ENCODE measurements at regions not wholly inside any gene's neighbourhood (a gene's known extent, or its start where the extent isn't known, plus 50 kb on each side); places are given as distances from the start of the nearest gene placed in this dataset.

DNA sequence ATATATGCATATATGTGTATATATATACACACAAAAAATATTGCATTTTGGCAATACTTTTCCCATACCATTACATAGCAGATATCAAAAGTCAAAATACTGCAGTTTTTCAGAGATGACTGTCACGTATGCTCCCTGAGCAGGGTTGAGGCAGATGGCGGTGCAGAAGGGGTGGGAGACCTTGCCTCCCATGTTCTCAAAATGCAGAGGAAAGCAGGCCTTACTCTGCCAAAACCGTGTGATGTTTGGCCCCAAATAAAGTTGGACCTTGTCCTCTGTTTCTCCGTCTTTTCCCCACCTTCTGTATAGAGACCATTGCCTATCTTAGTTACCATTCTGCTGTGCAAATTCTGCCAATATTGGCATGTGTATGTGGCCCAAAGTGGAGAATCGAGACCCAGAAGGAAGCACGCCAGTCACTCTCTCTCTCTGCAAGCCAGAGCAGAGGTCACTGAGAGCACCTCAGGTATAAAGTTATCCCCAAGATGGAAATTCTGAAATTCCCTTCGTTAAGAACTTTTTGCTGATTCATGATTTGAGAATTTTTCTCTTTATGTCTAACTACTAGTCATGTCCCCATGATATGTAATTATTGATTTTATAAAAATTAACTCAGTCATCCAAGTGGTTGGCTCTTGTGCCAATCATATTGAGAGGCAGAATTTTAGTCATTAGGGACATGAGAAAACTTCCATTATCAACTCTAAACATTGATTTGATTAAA is 898.8 kb downstream of the EPHA4 start:
- Histone ChIP-seq H3K27me3 (no peaks in the 10 kb centered on the region), H3K9me3 (no peaks in the 10 kb centered on the region), H3K4me3 (replicated peaks in 1 of 3) (no peak overlapping the region), H3K4me1 (peaks cover 0 to 16% of the 10 kb centered on the region in 2 donors), H3K36me3 (no peaks in the 10 kb centered on the region), H3K27ac (no peak overlapping the region)
- no peak for DNase-seq
- WGBS, 2 donors, result 94% methylated on average over 7 of the region's 7 CpGs
- intact Hi-C loops (cut with DNase I), result no loop called here
- TF ChIP-seq, protein P1, sequence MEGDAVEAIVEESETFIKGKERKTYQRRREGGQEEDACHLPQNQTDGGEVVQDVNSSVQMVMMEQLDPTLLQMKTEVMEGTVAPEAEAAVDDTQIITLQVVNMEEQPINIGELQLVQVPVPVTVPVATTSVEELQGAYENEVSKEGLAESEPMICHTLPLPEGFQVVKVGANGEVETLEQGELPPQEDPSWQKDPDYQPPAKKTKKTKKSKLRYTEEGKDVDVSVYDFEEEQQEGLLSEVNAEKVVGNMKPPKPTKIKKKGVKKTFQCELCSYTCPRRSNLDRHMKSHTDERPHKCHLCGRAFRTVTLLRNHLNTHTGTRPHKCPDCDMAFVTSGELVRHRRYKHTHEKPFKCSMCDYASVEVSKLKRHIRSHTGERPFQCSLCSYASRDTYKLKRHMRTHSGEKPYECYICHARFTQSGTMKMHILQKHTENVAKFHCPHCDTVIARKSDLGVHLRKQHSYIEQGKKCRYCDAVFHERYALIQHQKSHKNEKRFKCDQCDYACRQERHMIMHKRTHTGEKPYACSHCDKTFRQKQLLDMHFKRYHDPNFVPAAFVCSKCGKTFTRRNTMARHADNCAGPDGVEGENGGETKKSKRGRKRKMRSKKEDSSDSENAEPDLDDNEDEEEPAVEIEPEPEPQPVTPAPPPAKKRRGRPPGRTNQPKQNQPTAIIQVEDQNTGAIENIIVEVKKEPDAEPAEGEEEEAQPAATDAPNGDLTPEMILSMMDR (IDR thresholded peaks at IDR 0.05), result no peak
- TF ChIP-seq POLR2A (IDR thresholded peaks at IDR 0.05), result no peak

DNA sequence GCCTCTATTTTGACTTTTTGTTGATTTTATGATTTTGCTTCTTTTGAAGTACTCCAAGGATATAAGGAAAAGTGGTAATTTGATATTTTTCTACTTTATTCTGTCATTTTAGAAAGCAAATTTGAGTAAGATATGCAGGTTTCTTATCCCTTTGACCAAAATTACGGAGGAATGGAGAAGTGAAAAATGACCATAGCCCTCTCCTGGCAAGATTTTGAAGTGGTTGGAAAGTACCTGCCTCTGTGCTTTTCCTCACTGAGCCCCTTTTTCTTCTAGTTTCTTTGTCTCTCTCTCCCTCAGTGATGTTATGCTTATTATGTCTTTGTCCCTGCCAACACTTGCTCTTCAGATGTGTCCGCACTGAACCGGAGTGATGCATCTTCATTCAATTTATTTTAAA is 898.1 kb downstream of the EPHA4 start:
- WGBS, 2 donors, result 84 to 92% methylated on average over 3 of the region's 3 CpGs
- peaks cover 0 to 16% of the 10 kb centered on the region in 2 donors for H3K4me1 ChIP-seq
- H3K9me3 ChIP-seq, result no peaks in the 10 kb centered on the region
- H3K36me3 ChIP-seq, result no peaks in the 10 kb centered on the region
- no peak for DNase-seq
- H3K27me3 ChIP-seq, result no peaks in the 10 kb centered on the region
- no peak for TF ChIP-seq POLR2A (IDR thresholded peaks at IDR 0.05)
- TF ChIP-seq, protein P1 (IDR thresholded peaks at IDR 0.05), result no peak
- intact Hi-C loops (cut with DNase I), result no loop called here
- H3K27ac ChIP-seq, result no peak overlapping the region
- H3K4me3 ChIP-seq (replicated peaks in 1 of 3), result no peak overlapping the region

DNA sequence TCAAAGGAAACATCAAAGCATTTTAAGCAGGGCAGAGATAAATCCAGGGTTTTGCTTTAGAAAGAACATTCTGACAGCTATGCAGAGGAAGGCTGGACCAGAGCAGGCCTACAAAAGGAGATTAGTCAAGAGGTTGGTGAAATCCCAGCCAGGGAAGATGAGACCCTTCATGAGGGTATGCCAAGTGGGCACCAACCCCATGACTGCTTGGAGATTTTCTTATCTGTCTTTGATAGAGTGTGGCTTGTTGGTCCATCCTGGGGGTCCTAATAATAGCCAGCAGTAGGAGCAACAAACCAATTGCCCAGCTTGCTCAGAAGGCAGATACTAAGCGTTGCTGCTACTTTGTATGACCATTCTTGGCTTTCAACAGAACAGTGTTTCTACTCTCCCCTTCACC is 895.4 kb downstream of the EPHA4 start:
- H3K36me3 ChIP-seq, result no peaks in the 10 kb centered on the region
- intact Hi-C loops (cut with DNase I), result no loop called here
- WGBS, 2 donors, result 100% methylated on average over 1 of the region's 1 CpG

DNA sequence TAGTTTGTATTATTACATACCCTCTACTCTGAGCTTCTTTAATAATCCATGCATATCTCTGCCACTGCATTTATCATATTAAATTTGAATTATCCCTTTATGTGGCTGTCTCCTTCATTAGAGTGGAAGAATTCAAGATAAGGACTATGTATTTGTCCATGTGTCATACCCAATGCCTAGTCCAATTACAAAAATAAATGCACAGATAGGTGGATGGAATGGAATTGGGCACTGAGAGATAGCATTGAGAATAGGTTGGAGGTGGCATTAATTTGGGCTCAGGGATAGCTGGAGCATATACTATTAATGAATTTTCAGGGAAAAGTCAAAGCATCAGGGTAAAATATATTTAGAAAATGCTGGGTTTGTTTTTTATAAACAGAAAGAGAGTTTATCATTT is 893.2 kb downstream of the EPHA4 start:
- DNase-seq, result no peak
- intact Hi-C loops (cut with DNase I), result no loop called here
- no peak overlapping the region for H3K4me3 ChIP-seq (replicated peaks in 1 of 3)
- no peaks in the 10 kb centered on the region for H3K9me3 ChIP-seq
- no peaks in the 10 kb centered on the region for H3K27me3 ChIP-seq
- H3K4me1 ChIP-seq, result peaks cover under 1 to 6% of the 10 kb centered on the region in 2 donors
- TF ChIP-seq, protein P1 (IDR thresholded peaks at IDR 0.05), result no peak
- no peak for TF ChIP-seq POLR2A (IDR thresholded peaks at IDR 0.05)
- H3K36me3 ChIP-seq, result no peaks in the 10 kb centered on the region
- no peak overlapping the region for H3K27ac ChIP-seq

More for the DNA sequence above, 895.4 kb downstream of the EPHA4 start:
- peaks cover 0 to 1% of the 10 kb centered on the region in 2 donors for H3K4me1 ChIP-seq
- no peaks in the 10 kb centered on the region for H3K27me3 ChIP-seq
- H3K4me3 ChIP-seq (replicated peaks in 1 of 3), result no peak overlapping the region
- no peaks in the 10 kb centered on the region for H3K9me3 ChIP-seq
- H3K27ac ChIP-seq, result no peak overlapping the region
- no peak for DNase-seq
- no peak for TF ChIP-seq POLR2A (IDR thresholded peaks at IDR 0.05)
- TF ChIP-seq, protein P1 (IDR thresholded peaks at IDR 0.05), result no peak

DNA sequence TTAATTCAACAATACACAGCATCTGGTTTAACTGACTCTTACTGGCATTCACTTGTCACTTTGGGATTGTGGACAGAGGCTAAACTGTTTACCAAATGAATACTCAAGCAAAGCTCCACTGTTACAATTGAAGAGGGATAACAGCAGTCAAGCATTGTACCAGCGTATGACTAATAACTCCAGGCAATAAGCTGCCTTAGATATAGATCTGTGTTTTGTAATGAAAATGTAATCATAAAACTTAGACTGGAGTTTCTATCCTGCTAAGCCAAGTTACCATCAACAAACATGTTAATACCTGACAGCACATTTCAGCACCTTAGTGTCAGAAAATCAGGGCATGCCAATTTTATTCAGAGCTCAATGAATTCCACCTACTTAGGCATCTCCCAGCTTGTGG is 889.5 kb downstream of the EPHA4 start:
- no peak for DNase-seq
- H3K4me3 ChIP-seq (replicated peaks in 1 of 3), result no peak overlapping the region
- no peak overlapping the region for H3K27ac ChIP-seq
- H3K4me1 ChIP-seq, result peaks cover 3 to 6% of the 10 kb centered on the region in 2 donors
- H3K36me3 ChIP-seq, result no peaks in the 10 kb centered on the region
- no peak for TF ChIP-seq POLR2A (IDR thresholded peaks at IDR 0.05)
- TF ChIP-seq, protein P1 (IDR thresholded peaks at IDR 0.05), result no peak
- no peaks in the 10 kb centered on the region for H3K9me3 ChIP-seq
- no peaks in the 10 kb centered on the region for H3K27me3 ChIP-seq
- WGBS, 2 donors, result 85 to 95% methylated on average over 1 of the region's 1 CpG
- intact Hi-C loops (cut with DNase I), result no loop called here

Data from thyroid gland (tissue), 4 donors.